ENCODE measurements at regions not wholly inside any gene's neighbourhood (a gene's known extent, or its start where the extent isn't known, plus 50 kb on each side); places are given as distances from the start of the nearest gene placed in this dataset.
"Not testable (repeated sequence)": the region's sequence is repeated elsewhere in the genome, so short reads cannot be mapped to it uniquely, and the experiment has no call there.

DNA sequence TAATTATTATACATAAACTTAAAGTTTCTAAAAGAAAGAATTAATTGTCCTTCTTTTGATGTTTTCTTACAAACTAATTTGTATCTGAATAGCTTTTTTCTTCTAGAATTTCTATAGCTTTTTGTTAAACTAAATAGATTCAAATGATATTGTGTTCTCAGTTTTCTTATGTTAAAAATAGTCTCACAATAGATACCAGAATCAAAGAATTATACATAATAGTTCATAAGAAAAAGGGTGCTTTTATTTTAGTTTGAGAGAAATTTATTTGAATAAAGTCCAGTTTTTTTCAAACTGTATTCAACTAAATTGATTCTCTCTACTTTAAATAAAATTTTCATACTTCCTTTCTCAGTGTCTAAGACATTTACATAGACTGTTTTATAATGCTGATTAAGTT is 274.8 kb downstream of the SEMA3D start:
- no peak overlapping the region for H3K9ac ChIP-seq (ENCODE audit: low read length)
- H2AFZ ChIP-seq (ENCODE audit: low read depth, low read length): no peak overlapping the region
- H3K4me3 ChIP-seq (ENCODE audit: low read length): no peak overlapping the region
- no peak overlapping the region for H3K27ac ChIP-seq (ENCODE audit: low read length)
- H3K79me2 ChIP-seq (ENCODE audit: low read length): no peaks in the 10 kb centered on the region
- H3K4me2 ChIP-seq (ENCODE audit: low read length): no peak overlapping the region
- TF ChIP-seq, protein P1, sequence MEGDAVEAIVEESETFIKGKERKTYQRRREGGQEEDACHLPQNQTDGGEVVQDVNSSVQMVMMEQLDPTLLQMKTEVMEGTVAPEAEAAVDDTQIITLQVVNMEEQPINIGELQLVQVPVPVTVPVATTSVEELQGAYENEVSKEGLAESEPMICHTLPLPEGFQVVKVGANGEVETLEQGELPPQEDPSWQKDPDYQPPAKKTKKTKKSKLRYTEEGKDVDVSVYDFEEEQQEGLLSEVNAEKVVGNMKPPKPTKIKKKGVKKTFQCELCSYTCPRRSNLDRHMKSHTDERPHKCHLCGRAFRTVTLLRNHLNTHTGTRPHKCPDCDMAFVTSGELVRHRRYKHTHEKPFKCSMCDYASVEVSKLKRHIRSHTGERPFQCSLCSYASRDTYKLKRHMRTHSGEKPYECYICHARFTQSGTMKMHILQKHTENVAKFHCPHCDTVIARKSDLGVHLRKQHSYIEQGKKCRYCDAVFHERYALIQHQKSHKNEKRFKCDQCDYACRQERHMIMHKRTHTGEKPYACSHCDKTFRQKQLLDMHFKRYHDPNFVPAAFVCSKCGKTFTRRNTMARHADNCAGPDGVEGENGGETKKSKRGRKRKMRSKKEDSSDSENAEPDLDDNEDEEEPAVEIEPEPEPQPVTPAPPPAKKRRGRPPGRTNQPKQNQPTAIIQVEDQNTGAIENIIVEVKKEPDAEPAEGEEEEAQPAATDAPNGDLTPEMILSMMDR (IDR thresholded peaks at IDR 0.05; ENCODE audit: low read depth, low read length): no peak
- no peak for TF ChIP-seq EZH2phosphoT487 (IDR thresholded peaks at IDR 0.05; ENCODE audit: low read depth)
- no peaks in the 10 kb centered on the region for H3K9me3 ChIP-seq (ENCODE audit: insufficient read depth, low read length)
- no peaks in the 10 kb centered on the region for H4K20me1 ChIP-seq (ENCODE audit: insufficient read depth, low read length)
- H3K27me3 ChIP-seq (ENCODE audit: low read depth, low read length): no peaks in the 10 kb centered on the region
- H3K36me3 ChIP-seq (replicated peaks; ENCODE audit: low read depth, low read length): no peaks in the 10 kb centered on the region
- H3K4me1 ChIP-seq (ENCODE audit: low read length): no peaks in the 10 kb centered on the region; the same call in 1 of the 2 replicates

DNA sequence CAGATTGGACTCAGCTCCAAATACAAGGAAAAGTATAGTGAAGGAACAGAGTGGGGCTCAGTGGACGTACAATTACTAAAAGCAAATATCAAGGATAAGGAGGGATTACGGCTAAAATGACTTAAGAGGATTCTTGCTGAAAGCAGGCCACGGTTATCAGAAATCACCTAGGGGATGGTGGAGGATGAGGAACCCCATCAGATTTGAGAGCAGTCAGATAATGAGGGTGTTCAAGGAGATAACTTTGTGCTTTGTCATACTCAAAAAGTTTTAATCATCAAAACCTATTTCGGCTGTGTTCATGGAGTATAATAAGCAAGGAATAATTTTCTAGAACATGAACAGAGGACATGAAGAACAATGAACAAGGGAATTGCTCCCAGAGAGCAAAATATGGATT is 275.8 kb downstream of the SEMA3D start:
- no peaks in the 10 kb centered on the region; the same call in 1 of the 2 replicates for H3K4me1 ChIP-seq (ENCODE audit: low read length)

DNA sequence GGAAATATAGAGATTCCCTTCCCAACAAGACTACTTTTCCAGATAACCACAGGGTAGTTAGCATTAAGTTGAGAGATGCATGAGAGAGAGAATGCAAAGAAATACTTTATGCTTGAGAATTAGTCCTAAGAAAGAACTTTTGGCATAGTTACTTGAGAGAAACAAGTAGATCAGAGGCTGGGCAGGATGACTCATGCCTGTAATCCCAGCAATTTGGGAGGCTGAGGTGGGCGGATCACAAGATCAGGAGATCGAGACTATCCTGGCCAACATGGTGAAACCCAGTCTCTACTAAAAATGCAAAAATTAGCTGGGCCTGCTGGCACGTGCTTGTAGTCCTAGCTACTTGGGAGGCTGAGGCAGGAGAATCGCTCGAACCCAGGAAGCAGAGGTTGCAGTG is 276.5 kb downstream of the SEMA3D start:
- not testable (repeated sequence) for H3K27me3 ChIP-seq (ENCODE audit: low read depth, low read length); H3K36me3 ChIP-seq (replicated peaks; ENCODE audit: low read depth, low read length); H3K9ac ChIP-seq (ENCODE audit: low read length); H3K4me2 ChIP-seq (ENCODE audit: low read length); H3K9me3 ChIP-seq (ENCODE audit: insufficient read depth, low read length); H3K4me3 ChIP-seq (ENCODE audit: low read length); H3K79me2 ChIP-seq (ENCODE audit: low read length); H2AFZ ChIP-seq (ENCODE audit: low read depth, low read length); H3K27ac ChIP-seq (ENCODE audit: low read length); H4K20me1 ChIP-seq (ENCODE audit: insufficient read depth, low read length); H3K4me1 ChIP-seq (ENCODE audit: low read length)

More for the DNA sequence above, 275.8 kb downstream of the SEMA3D start:
- Histone ChIP-seq H3K4me3 (ENCODE audit: low read length) (no peak overlapping the region), H3K36me3 (replicated peaks; ENCODE audit: low read depth, low read length) (no peaks in the 10 kb centered on the region), H3K79me2 (ENCODE audit: low read length) (no peaks in the 10 kb centered on the region), H3K27ac (ENCODE audit: low read length) (no peak overlapping the region), H3K9ac (ENCODE audit: low read length) (no peak overlapping the region), H4K20me1 (ENCODE audit: insufficient read depth, low read length) (no peaks in the 10 kb centered on the region), H3K27me3 (ENCODE audit: low read depth, low read length) (no peaks in the 10 kb centered on the region), H3K4me2 (ENCODE audit: low read length) (no peak overlapping the region), H3K9me3 (ENCODE audit: insufficient read depth, low read length) (no peaks in the 10 kb centered on the region), H2AFZ (ENCODE audit: low read depth, low read length) (no peak overlapping the region)
- TF ChIP-seq, protein P1 (IDR thresholded peaks at IDR 0.05; ENCODE audit: low read depth, low read length): no peak
- TF ChIP-seq EZH2phosphoT487 (IDR thresholded peaks at IDR 0.05; ENCODE audit: low read depth): no peak

DNA sequence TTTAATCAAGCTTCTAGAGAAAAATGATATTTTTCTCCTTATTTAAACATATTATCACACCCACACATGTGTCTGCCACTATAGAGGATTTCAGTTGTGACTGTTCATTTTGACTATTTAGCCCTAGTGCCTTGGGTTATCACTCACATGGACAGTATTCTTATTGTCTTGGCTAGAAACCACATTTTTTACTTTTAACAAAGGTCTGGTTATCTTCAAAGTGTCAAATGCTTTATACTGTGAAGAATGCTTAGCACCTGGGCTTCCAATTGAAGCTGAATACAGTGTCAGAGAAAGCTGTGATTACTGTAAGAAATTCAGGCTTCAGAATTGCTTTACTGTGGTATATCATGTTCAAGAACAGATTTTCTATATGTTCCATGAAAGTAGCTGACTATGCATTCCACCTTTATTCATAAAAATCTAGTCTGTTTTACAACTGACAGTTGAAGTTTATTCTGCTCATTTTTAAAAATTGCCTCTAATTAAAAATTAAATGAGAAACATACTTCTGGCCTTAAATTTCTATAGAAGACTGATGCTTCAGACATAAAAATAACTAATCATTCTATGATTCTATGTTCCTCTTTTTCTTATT is 278.6 kb downstream of the SEMA3D start:
- Histone ChIP-seq H3K79me2 (ENCODE audit: low read length) (no peaks in the 10 kb centered on the region), H2AFZ (ENCODE audit: low read depth, low read length) (no peak overlapping the region), H3K4me1 (ENCODE audit: low read length) (no peaks in the 10 kb centered on the region; the same call in 1 of the 2 replicates), H3K27me3 (ENCODE audit: low read depth, low read length) (no peaks in the 10 kb centered on the region), H3K4me3 (ENCODE audit: low read length) (no peak overlapping the region), H4K20me1 (ENCODE audit: insufficient read depth, low read length) (no peaks in the 10 kb centered on the region), H3K4me2 (ENCODE audit: low read length) (no peak overlapping the region), H3K9me3 (ENCODE audit: insufficient read depth, low read length) (no peaks in the 10 kb centered on the region), H3K36me3 (replicated peaks; ENCODE audit: low read depth, low read length) (no peaks in the 10 kb centered on the region), H3K27ac (ENCODE audit: low read length) (no peak overlapping the region), H3K9ac (ENCODE audit: low read length) (no peak overlapping the region)
- TF ChIP-seq, protein P1 (IDR thresholded peaks at IDR 0.05; ENCODE audit: low read depth, low read length): no peak
- no peak for TF ChIP-seq EZH2phosphoT487 (IDR thresholded peaks at IDR 0.05; ENCODE audit: low read depth)

All from OCI-LY3 (cell line).